ENCODE measurements at regions not wholly inside any gene's neighbourhood (a gene's known extent, or its start where the extent isn't known, plus 50 kb on each side); places are given as distances from the start of the nearest gene placed in this dataset.
"Not testable (repeated sequence)": the region's sequence is repeated elsewhere in the genome, so short reads cannot be mapped to it uniquely, and the experiment has no call there.

DNA sequence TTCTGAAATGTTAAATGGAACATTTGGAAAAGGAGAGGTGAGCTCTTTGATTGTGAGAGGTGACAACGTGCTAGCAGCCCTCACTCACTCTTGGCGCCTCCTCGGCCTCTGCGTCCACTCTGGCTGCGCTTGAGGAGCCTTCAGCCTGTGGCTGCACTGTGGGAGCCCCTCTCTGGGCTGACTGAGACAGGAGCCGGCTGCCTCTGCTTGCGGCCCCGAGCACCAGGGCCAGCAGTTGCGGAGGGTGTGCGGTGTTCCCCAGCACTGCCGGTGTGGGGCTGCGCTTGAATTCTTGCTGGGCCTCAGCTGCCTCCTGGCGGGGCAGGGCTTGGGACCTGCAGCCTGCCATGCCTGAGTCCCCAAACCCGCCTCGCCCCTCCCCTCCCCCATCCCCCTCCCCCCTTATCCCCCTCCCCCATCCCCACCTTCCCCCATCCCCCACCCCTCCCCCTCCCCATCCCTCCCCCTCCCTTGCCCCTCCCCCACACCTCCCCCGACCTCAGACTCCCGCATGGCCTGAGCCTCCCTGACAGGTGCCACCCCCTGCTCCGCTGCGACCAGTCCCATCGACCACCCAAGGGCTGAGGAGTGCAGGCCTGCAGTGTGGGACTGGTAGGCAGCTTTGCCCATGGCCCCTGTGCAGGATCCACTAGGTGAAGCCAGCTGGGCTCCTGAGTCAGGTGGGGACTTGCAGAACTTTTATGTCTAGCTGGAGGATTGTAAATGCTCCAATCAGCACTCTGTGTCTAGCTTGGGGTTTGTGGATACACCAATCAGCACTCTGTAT lies 411.0 kb downstream of the OLFM4 start:
- no peaks in the 10 kb centered on the region for H3K27me3 ChIP-seq
- H3K27ac ChIP-seq, result no peak overlapping the region
- TF ChIP-seq, protein P1, sequence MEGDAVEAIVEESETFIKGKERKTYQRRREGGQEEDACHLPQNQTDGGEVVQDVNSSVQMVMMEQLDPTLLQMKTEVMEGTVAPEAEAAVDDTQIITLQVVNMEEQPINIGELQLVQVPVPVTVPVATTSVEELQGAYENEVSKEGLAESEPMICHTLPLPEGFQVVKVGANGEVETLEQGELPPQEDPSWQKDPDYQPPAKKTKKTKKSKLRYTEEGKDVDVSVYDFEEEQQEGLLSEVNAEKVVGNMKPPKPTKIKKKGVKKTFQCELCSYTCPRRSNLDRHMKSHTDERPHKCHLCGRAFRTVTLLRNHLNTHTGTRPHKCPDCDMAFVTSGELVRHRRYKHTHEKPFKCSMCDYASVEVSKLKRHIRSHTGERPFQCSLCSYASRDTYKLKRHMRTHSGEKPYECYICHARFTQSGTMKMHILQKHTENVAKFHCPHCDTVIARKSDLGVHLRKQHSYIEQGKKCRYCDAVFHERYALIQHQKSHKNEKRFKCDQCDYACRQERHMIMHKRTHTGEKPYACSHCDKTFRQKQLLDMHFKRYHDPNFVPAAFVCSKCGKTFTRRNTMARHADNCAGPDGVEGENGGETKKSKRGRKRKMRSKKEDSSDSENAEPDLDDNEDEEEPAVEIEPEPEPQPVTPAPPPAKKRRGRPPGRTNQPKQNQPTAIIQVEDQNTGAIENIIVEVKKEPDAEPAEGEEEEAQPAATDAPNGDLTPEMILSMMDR (IDR thresholded peaks at IDR 0.05), result no peak
- no peaks in the 10 kb centered on the region for H3K36me3 ChIP-seq
- intact Hi-C loops (cut with DNase I; ENCODE audit: low total_unique reads), result no loop called here
- H3K4me3 ChIP-seq, result no peak overlapping the region
- H3K9me3 ChIP-seq, result no peaks in the 10 kb centered on the region
- H3K4me1 ChIP-seq, result no peaks in the 10 kb centered on the region
- DNase-seq, result no peak

DNA sequence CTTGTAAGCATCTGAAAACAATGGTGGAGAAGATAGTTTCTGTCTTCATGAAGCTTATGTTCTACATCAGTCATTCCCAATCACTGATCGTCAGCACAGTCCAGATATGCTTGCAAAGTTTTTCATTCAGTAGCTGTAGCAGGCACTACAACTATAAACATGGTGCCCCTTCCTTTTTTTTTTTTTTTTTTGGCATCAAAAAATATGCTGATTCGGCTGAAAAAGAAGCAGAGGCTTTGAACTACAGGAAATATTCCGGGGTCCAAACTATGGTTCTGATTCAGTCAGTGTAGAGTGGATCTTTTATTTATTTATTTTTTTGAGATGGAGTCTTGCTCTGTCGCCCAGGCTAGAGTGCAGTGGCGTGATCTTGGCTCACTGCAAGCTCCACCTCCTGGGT lies 414.4 kb downstream of the OLFM4 start:
- Histone ChIP-seq H3K4me3 (no peak overlapping the region), H3K4me1 (no peaks in the 10 kb centered on the region), H3K36me3 (no peaks in the 10 kb centered on the region), H3K27ac (no peak overlapping the region), H3K9me3 (no peaks in the 10 kb centered on the region), H3K27me3 (no peaks in the 10 kb centered on the region)
- DNase-seq, result no peak
- intact Hi-C loops (cut with DNase I; ENCODE audit: low total_unique reads), result no loop called here
- TF ChIP-seq, protein P1 (IDR thresholded peaks at IDR 0.05), result no peak

DNA sequence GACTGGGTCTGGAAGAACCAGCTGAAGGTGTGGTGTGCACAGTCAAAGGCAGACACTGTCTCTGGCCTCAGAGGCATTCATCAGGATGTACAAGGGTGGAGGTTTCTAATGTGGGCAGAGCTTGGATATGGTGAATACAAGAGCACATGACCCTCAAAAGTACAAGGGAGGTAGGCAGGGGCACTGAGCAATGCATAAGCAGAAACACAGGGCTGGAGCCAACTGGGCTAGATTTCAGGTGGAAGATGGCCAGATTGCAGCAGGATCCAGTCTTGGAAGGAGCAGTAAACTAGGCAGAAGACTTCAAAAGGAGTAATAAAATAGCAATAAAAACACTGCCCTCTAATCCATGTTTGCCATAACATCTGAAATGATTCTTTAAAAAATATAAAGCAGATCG lies 417.1 kb downstream of the OLFM4 start:
- H3K9me3 ChIP-seq, result peaks cover 0 to 8% (median 0%) of the 10 kb centered on the region in 3 donors
- no peaks in the 10 kb centered on the region for H3K4me1 ChIP-seq
- TF ChIP-seq, protein P1 (IDR thresholded peaks at IDR 0.05), result no peak
- no peak overlapping the region for H3K4me3 ChIP-seq
- DNase-seq, result no peak
- intact Hi-C loops (cut with DNase I; ENCODE audit: low total_unique reads), result no loop called here
- H3K27me3 ChIP-seq, result no peaks in the 10 kb centered on the region
- H3K36me3 ChIP-seq, result no peaks in the 10 kb centered on the region
- H3K27ac ChIP-seq, result no peak overlapping the region

DNA sequence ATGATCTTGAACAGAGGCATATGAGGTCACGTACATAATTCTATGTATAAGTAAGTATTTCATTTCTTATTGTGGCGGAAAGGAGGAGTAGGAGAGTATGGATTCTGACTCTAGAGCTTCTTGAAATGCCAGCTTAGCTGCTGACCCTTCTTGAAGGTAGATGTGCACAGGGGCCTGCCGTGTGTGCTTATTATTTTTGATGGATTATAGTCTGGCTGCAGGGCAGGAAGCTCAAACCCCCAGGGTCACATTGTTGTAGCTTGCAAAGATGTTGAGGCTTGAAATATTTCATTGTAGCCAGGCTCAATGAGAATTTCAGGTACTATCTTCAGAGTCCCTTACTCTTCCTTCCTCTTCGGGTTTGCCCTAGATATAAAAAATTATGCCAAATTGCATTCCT lies 418.8 kb downstream of the OLFM4 start:
- Histone ChIP-seq H3K27me3 (no peaks in the 10 kb centered on the region), H3K9me3 (peaks cover 0 to 8% (median 0%) of the 10 kb centered on the region in 3 donors), H3K4me3 (no peak overlapping the region), H3K27ac (no peak overlapping the region), H3K36me3 (no peaks in the 10 kb centered on the region), H3K4me1 (no peaks in the 10 kb centered on the region)
- TF ChIP-seq, protein P1 (IDR thresholded peaks at IDR 0.05), result no peak
- no peak for DNase-seq
- intact Hi-C loops (cut with DNase I; ENCODE audit: low total_unique reads), result no loop called here

DNA sequence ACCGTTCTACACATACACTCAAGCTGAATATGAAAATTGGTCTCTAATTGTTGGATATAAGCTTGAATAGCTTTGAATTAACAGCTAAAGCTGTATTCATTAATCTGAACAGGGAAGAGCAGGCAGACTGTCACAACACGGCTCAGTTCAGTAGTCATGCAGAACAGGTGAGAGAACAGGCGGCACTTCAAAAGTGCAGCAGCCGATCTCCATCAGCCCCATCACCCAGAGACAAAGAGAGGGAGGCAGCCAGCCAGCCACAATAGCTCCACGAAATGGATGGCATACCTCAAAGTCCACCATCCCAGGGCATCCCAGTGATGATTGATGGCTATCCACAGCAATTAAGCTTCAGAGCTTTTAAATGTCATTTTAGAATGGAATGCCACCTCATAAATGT lies 419.2 kb downstream of the OLFM4 start:
- H3K9me3 ChIP-seq, result peaks cover 0 to 8% (median 0%) of the 10 kb centered on the region in 3 donors
- intact Hi-C loops (cut with DNase I; ENCODE audit: low total_unique reads), result no loop called here
- no peaks in the 10 kb centered on the region for H3K4me1 ChIP-seq
- TF ChIP-seq, protein P1 (IDR thresholded peaks at IDR 0.05), result no peak
- no peaks in the 10 kb centered on the region for H3K36me3 ChIP-seq
- H3K27me3 ChIP-seq, result no peaks in the 10 kb centered on the region
- DNase-seq, result no peak
- no peak overlapping the region for H3K27ac ChIP-seq
- H3K4me3 ChIP-seq, result no peak overlapping the region

DNA sequence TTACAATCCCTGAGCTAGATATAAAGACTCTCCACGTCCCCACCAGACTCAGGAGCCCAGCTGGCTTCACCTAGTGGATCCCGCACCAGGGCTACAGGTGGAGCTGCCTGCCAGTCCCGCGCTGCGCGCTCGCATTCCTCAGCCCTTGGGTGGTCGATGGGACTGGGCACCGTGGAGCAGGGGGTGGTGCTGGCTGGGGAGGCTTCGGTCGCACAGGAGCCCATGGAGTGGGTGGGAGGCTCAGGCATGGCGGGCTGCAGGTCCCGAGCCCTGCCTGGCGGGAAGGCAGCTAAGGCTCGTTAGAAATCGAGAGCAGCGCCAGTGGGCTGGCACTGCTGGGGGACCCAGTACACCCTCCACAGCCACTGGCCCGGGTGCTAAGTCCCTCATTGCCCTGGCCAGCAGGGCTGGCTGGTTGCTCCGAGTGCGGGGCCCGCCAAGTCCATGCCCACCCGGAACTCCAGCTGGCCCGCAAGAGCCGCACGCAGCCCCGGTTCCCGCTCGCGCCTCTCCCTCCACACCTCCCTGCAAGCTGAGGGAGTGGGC lies 423.7 kb downstream of the OLFM4 start:
- H3K9me3 ChIP-seq; DNase-seq; intact Hi-C loops (cut with DNase I; ENCODE audit: low total_unique reads); H3K4me3 ChIP-seq; H3K27me3 ChIP-seq; H3K36me3 ChIP-seq; H3K27ac ChIP-seq; H3K4me1 ChIP-seq: not testable (repeated sequence)

Data from tibial artery (tissue), 4 donors.